ENCODE measurements at regions not wholly inside any gene's neighbourhood (a gene's known extent, or its start where the extent isn't known, plus 50 kb on each side); places are given as distances from the start of the nearest gene placed in this dataset.

DNA sequence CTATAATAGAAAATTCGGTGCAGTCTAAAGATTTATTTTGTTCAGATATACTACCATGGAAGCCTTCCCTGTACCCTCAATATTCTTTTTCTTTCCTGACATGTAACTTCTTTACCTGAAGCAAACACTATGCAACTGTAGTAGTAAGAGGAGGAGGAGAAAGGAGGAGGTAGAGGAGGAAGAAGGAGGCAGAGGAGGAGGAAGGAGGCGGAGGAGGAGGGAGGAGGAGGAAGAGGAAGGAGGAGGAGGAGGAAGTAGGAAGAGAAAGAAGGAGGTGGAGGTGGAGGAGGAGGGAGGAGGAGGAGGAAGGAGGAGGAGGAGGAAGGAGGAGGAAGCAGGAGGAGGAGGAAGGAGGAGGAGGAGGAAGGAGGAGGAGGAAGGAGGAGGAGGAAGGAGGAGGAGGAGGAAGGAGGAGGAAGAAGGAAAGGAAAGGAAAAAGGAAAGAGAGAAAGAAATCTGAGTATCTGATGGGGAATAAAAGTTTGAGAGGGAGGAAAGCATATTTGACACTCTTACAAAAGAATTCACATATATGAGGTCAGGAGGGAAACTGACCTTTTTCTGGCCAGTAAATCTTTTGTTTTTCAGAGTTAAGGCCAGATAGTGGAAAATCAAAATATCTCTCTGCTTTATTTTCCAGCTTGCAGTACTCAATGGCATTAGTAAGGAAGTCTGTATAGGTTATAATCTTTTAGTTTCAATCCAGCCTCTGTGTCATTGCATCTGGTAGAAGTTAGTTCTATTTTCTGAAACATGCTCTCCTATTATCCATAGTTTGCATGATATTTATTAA lies 114.5 kb upstream of the LPAR1 start:
- Histone ChIP-seq H3K9me3 (no peaks in the 10 kb centered on the region), H3K4me3 (no peak overlapping the region), H3K27ac (no peak overlapping the region), H3K4me1 (peaks cover 6% of the 10 kb centered on the region), H3K36me3 (no peaks in the 10 kb centered on the region), H3K27me3 (no peaks in the 10 kb centered on the region)
- 84% methylated on average over 2 of the region's 2 CpGs for WGBS
- TF ChIP-seq, protein P1, sequence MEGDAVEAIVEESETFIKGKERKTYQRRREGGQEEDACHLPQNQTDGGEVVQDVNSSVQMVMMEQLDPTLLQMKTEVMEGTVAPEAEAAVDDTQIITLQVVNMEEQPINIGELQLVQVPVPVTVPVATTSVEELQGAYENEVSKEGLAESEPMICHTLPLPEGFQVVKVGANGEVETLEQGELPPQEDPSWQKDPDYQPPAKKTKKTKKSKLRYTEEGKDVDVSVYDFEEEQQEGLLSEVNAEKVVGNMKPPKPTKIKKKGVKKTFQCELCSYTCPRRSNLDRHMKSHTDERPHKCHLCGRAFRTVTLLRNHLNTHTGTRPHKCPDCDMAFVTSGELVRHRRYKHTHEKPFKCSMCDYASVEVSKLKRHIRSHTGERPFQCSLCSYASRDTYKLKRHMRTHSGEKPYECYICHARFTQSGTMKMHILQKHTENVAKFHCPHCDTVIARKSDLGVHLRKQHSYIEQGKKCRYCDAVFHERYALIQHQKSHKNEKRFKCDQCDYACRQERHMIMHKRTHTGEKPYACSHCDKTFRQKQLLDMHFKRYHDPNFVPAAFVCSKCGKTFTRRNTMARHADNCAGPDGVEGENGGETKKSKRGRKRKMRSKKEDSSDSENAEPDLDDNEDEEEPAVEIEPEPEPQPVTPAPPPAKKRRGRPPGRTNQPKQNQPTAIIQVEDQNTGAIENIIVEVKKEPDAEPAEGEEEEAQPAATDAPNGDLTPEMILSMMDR (IDR thresholded peaks at IDR 0.05), result no peak
- TF ChIP-seq POLR2AphosphoS5 (IDR thresholded peaks at IDR 0.05), result no peak
- TF ChIP-seq EP300 (IDR thresholded peaks at IDR 0.05), result no peak
- no peak for TF ChIP-seq POLR2A (IDR thresholded peaks at IDR 0.05)
- no peak for DNase-seq (ENCODE audit: low spot score in 2 of 2)

- no peaks in the 10 kb centered on the region for H3K27me3 ChIP-seq
- no peak for DNase-seq (ENCODE audit: low spot score in 2 of 2)
- H3K4me3 ChIP-seq, result no peak overlapping the region
- H3K9me3 ChIP-seq, result no peaks in the 10 kb centered on the region
- no peaks in the 10 kb centered on the region for H3K36me3 ChIP-seq
- peaks cover 6% of the 10 kb centered on the region for H3K4me1 ChIP-seq
- no peak overlapping the region for H3K27ac ChIP-seq
- WGBS, result 80% methylated on average over 1 of the region's 1 CpG
- no peak for TF ChIP-seq EP300 (IDR thresholded peaks at IDR 0.05)
- no peak for TF ChIP-seq POLR2AphosphoS5 (IDR thresholded peaks at IDR 0.05)
- TF ChIP-seq, protein P1 (IDR thresholded peaks at IDR 0.05), result no peak
Observed at GRCh38 chr9:111151537-111151936, 113.3 kb upstream of the LPAR1 start.

- WGBS, result 70% methylated on average over 2 of the region's 2 CpGs
- Histone ChIP-seq H3K27ac (no peak overlapping the region), H3K36me3 (no peaks in the 10 kb centered on the region), H3K9me3 (no peaks in the 10 kb centered on the region), H3K4me1 (peaks cover 6% of the 10 kb centered on the region), H3K27me3 (no peaks in the 10 kb centered on the region), H3K4me3 (no peak overlapping the region)
- DNase-seq (ENCODE audit: low spot score in 2 of 2), result no peak
- TF ChIP-seq EP300 (IDR thresholded peaks at IDR 0.05), result no peak
- no peak for TF ChIP-seq POLR2A (IDR thresholded peaks at IDR 0.05)
- TF ChIP-seq POLR2AphosphoS5 (IDR thresholded peaks at IDR 0.05), result no peak
- TF ChIP-seq, protein P1 (IDR thresholded peaks at IDR 0.05), result no peak
Observed at GRCh38 chr9:111150181-111150580, 111.9 kb upstream of the LPAR1 start.

GRCh38 chr9:111149018-111149759 lies 110.9 kb upstream of the LPAR1 start:
- Histone ChIP-seq H3K4me3 (no peak overlapping the region), H3K27me3 (no peaks in the 10 kb centered on the region), H3K9me3 (no peaks in the 10 kb centered on the region), H3K4me1 (peaks cover 6% of the 10 kb centered on the region), H3K36me3 (no peaks in the 10 kb centered on the region), H3K27ac (peak overlapping the region; percentile 4)
- TF ChIP-seq, protein P1 (IDR thresholded peaks at IDR 0.05), result no peak
- no peak for TF ChIP-seq POLR2AphosphoS5 (IDR thresholded peaks at IDR 0.05)
- TF ChIP-seq EP300 (IDR thresholded peaks at IDR 0.05), result no peak
- TF ChIP-seq POLR2A (IDR thresholded peaks at IDR 0.05), result no peak
- no peak for DNase-seq (ENCODE audit: low spot score in 2 of 2)
- 70% methylated on average over 5 of the region's 5 CpGs for WGBS

Data from suprapubic skin (tissue), 4 donors.